Fibroblast of skin of scalp (primary cell): ENCODE measurements at regions not wholly inside any gene's neighbourhood (a gene's known extent, or its start where the extent isn't known, plus 50 kb on each side); places are given as distances from the start of the nearest gene placed in this dataset.
"Not testable (repeated sequence)": the region's sequence is repeated elsewhere in the genome, so short reads cannot be mapped to it uniquely, and the experiment has no call there.

Source experiments
- DNase-seq: peaks from one replicate; pipeline ENCODE4 v3.0.0-alpha.2; 2013

DNA sequence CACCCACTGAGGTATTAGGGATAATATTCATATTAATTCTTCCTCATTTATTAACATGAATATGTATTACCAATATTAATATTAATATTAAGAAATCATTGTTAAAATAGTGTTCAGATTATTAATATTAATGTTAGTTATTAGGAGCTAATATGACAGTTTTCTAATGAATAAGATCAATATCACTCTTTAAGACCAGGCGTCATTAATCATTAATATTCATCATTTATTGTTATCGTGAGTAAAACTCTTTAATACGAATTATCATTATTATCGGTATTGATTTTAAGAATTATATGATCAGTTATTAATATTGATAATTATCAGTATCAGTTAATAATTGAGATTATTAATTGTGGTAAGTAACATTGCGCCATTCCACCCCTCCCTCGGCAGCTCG is 101.0 kb upstream of the HMX1 start:
- not testable (repeated sequence) for DNase-seq

DNA sequence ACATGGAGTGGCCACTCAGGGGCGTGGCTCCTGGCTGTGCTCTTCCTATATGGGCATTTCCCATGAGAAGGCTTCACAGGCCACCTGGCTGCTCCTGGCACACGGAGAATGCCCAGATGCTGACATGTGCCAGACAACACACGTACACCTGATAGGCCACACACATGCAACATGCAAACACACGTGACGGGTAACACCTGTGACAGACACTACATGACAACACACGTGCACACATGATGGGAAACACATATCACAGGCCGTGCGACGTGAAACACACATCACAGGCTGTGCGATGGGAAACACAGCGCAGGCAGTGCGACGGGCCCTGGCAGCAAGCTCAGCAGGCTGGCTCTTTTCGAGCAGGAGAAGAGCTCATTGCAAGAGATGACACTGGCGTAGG is 94.3 kb upstream of the HMX1 start:
- DNase-seq = not testable (repeated sequence)

- not testable (repeated sequence) for DNase-seq
These were observed 92.7 kb upstream of the HMX1 start for GRCh38 chr4:8964201-8964788.

DNA sequence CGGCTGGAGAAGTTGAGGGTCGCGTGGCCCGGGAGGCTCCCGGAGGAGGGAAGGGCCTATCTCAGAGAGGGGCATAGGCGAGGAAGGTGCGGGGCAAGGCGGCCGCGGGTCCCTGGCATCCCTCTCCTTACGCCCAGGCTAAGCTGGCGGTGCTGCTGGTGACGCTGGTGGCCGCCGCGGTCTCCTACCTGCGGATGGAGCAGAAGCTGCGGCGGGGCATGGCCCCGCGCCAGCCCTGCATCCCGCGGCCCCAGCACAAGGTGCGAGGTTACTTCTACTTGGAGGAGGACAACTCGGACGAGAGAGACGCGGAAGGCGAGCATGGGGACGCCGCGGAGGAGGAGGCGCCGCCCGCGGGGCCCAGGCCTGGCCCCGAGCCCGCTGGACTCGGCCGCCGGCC is 91.9 kb upstream of the HMX1 start:
- not testable (repeated sequence) for DNase-seq

GRCh38 chr4:8961343-8961742 is 89.7 kb upstream of the HMX1 start:
- DNase-seq = not testable (repeated sequence)

DNA sequence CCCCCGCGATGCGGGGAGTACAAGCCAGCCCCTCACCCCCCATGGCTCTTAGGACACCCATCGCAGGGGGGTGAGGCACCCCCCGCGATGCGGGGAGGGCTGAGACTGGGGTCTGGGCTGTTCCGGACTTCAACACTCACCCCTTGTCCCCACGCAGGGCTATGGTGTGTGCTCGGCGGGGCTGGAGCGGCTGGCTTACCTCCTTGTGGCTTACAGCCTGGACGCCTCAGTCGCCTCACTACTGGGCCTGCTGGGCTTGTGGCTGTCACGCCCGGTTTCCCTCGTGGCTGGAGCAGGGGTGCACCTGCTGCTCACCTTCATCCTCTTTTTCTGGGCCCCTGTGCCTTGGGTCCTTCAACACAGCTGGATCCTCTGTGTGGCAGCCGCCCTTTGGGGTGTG is 87.8 kb upstream of the HMX1 start:
- DNase-seq = not testable (repeated sequence)

GRCh38 chr4:8954001-8954400 is 82.4 kb upstream of the HMX1 start:
- not testable (repeated sequence) for DNase-seq

GRCh38 chr4:8952791-8953190 is 81.2 kb upstream of the HMX1 start:
- DNase-seq = not testable (repeated sequence)

DNA sequence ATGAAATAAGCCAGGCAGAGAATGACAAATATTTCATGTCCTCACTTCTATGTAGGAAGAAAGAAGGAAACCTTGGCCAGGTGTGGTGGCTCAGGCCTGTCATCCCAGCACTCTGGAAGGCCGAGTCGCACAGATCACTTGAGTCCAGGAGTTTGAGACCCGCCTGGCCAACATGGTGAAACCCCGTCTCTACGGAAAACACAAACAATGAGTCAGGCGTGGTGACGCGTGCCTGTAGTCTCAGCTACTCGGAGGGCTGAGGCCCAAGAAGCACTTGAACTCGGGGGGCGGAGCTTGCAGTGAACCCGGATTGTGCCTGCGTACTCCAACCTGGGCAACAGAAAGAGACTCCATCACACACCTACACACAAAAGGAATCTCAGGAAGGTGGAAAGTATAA is 80.5 kb upstream of the HMX1 start:
- DNase-seq = not testable (repeated sequence)

DNA sequence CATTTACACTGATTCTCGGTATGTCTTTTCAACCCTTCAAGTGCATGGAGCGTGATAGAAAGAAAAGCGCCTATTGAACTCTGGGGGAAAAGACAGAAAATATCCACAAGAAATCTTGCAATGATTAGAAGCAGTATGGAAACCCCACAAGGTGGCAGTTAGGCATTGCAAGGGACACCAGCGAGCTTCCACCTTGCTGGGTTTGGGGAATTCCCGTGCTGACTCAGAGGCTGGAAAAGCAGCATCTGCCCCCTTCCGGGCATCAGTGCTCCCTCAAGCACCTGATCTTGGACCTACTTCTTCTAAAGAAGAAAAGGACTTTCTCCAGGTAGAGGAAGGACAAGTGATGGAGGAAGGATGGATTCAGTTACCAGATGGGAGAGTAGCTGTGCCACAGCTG is 73.9 kb upstream of the HMX1 start:
- DNase-seq = not testable (repeated sequence)

DNA sequence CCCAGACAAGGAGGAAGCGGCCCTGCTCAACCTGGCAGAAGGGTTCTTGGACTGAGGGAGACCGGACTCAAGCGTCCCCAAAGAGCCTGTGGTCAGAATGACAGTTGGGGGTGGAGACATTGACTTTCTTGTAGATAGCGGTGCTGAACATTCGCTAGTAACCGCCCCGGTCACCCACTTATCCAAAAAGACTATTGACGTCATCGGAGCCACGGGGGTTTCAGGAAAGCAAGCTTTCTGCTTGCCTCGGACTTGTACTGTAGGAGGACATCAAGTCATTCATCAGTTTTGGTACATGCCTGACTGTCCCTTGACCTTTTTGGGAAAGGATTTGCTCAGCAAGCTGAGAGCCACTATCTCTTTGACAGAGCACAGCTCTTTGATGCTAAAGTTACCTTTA is 71.7 kb upstream of the HMX1 start:
- DNase-seq = not testable (repeated sequence)

DNA sequence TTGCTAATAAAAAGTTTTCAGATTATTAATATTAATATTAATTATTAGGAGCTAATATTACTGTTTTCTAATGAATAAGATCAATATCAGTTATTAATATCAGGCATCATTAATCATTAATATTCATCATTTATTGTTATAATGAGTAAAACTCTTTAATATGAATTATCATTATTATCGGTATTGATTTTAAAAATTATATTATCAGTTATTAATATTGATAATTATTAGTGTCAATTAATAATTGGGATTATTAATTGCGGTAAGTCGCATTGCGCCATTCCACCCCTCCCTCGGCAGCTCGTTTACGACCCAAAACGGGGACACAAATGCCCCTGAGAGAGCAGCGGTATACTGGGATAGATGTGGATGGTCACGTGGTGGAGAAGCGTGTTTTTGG is 70.4 kb upstream of the HMX1 start:
- not testable (repeated sequence) for DNase-seq

GRCh38 chr4:8941492-8941805 is 69.8 kb upstream of the HMX1 start:
- DNase-seq = not testable (repeated sequence)

GRCh38 chr4:8940792-8941491 is 69.3 kb upstream of the HMX1 start:
- no peak for DNase-seq

GRCh38 chr4:8939840-8940742 is 68.5 kb upstream of the HMX1 start:
- no peak for DNase-seq

DNA sequence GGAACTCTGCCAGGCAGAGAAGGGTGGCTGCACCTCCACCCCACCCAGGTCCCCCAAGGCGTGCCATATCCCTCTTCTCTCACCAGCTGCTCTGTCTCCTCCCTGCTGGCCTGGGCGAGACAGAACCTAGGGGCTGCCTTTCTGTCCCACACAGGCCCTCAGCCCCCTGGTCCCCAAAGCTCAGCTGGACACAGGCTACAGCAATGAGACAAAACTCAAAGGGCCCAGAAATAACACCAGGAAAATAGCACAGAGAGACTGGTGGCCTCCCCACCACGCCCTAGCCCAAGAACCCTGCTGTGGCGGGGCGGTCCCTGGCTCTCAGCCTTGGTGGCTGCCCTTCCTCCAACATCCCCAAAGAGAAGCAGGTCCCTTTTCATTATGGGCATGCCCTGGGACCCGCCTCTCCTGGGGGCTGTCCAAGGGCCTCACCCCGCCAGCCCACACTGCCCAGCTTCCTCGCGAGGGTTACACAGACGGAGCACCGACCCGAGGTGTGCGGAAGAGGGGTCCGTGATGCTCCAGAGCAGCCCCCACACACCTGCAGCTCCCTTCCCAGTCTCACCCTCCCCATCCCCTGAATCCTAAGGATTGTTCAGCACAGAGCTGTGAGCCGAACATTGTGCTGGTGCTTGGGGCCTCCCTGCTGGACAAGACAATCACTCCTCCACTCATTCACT is 67.7 kb upstream of the HMX1 start:
- no peak for DNase-seq

DNA sequence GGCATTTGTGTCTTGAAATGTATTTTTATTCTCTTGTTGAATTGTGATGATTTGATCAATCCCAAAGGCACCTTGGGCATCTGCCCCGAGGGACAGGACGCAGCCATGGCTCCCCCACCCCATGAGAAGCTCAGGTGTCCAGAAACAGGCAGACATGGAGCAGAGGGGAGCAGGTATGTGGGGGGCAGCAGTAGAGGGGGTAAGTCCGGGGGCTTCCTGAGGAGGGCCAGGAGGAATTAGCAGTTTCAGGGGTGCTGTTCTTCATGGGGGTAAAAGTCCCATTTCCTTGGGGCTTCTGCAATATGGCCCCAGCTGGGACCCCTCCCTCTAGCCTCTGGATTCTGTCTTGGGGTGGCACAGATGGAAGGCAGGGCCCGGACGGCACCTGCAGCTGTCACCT is 67.0 kb upstream of the HMX1 start:
- DNase-seq = no peak

GRCh38 chr4:8938137-8938536 is 66.5 kb upstream of the HMX1 start:
- DNase-seq = no peak

- no peak for DNase-seq
These were observed 61.2 kb upstream of the HMX1 start for GRCh38 chr4:8932884-8933283.

GRCh38 chr4:8928074-8928473 is 56.4 kb upstream of the HMX1 start:
- no peak for DNase-seq

GRCh38 chr4:8922481-8922880 is 50.8 kb upstream of the HMX1 start:
- DNase-seq = no peak

DNA sequence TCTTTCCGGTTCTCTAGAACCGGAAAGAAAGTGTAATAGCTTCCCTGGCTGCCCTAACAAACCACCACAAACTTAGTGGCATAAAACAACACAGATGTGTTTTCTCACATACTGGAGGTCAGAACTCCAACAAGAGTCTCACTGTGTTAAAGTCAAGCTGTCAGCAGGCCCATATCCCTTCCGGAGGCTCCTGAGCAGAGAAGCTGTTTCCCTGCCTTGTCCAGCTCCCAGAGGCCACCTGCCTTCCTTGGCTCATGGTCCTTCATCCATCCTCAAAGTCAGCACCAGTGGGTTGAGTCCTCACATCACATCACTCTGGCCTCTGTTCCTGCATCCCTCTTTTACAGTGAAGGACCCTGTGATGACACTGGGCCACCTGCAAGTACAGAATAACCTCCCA is 49.8 kb upstream of the HMX1 start:
- DNase-seq = no peak
